Lower leg skin (tissue), 3 donors: ENCODE measurements at regions not wholly inside any gene's neighbourhood (a gene's known extent, or its start where the extent isn't known, plus 50 kb on each side); places are given as distances from the start of the nearest gene placed in this dataset.

Experiments used
- CTCF ChIP-seq, 3 donors: fragments of 450-650 bp; IDR thresholded peaks; one replicate each; pipeline ENCODE4 v1.5.1; 2016; ENCODE audit warnings: antibody characterized with exemption in 3 of 3, mild to moderate bottlenecking in 3 of 3, moderate library complexity in 2 of 3
- POLR2A ChIP-seq, 2 donors: fragments of 450-650 bp; IDR thresholded peaks; one replicate each; pipeline ENCODE4 v1.6.1; 2016 to 2017; ENCODE audit warnings: antibody characterized with exemption in 2 of 2, mild to moderate bottlenecking in 1 of 2, moderate library complexity in 1 of 2

- TF ChIP-seq POLR2A (IDR thresholded peaks at IDR 0.05) (no peak), CTCF (IDR thresholded peaks at IDR 0.05) (no peak)
Observed at GRCh38 chr4:175350246-175350645, 432.1 kb downstream of the ADAM29 start.
